Activated T-cell treated with anti-CD3 and anti-CD28 coated beads, Interleukin-2, amount 50 U/mL, for 72 hours (primary cell): ENCODE measurements at regions not wholly inside any gene's neighbourhood (a gene's known extent, or its start where the extent isn't known, plus 50 kb on each side); places are given as distances from the start of the nearest gene placed in this dataset.

ENCODE experiments used
- ATAC-seq, 2 donors: fragments of 150-1000 bp; cut with Tn5 transposase; replicated peaks in 1 of 2; 2 replicates each; pipeline ENCODE4 v1.10.0; 2021; ENCODE audit warnings: moderate library complexity in 2 of 2, mild to moderate bottlenecking in 1 of 2
- DNase-seq, 2 donors: peaks; one replicate each; pipeline ENCODE4 v3.0.0; 2021 to 2022; ENCODE audit warnings: mixed read lengths in 1 of 2
- H3K27ac Mint-ChIP-seq: one replicate; pipeline ENCODE4 v1.8.0; 2022; ENCODE audit warnings: mild to moderate bottlenecking, moderate library complexity, mixed read lengths
- H3K27me3 Mint-ChIP-seq: one replicate; pipeline ENCODE4 v1.8.0; 2022; ENCODE audit warnings: low read depth, mixed read lengths
- H3K36me3 Mint-ChIP-seq, 2 donors: one replicate each; pipeline ENCODE4 v1.8.0; 2022; ENCODE audit warnings: mixed read lengths in 2 of 2, mild to moderate bottlenecking in 1 of 2; ENCODE audit not compliant: insufficient read depth in 2 of 2
- H3K4me1 Mint-ChIP-seq: one replicate; pipeline ENCODE4 v1.8.0; 2022; ENCODE audit warnings: low read depth, mixed read lengths
- H3K4me3 Mint-ChIP-seq, 2 donors: one replicate each; pipeline ENCODE4 v1.8.0; 2022; ENCODE audit warnings: mild to moderate bottlenecking in 2 of 2, mixed read lengths in 2 of 2, moderate library complexity in 2 of 2
- H3K9me3 Mint-ChIP-seq, 2 donors: one replicate each; pipeline ENCODE4 v1.8.0; 2022; ENCODE audit warnings: mixed read lengths in 2 of 2

- Mint-ChIP-seq H3K36me3 (peaks cover 0 to 2% of the 10 kb centered on the region in 2 donors), H3K4me3 (no peak overlapping the region), H3K27ac (no peak overlapping the region), H3K4me1 (peaks cover 14% of the 10 kb centered on the region), H3K27me3 (peaks cover 8% of the 10 kb centered on the region), H3K9me3 (peaks cover 0 to 1% of the 10 kb centered on the region in 2 donors)
- ATAC-seq (no peak), DNase-seq (no peak)
Observed at GRCh38 chr12:19837543-19837942, 398.3 kb downstream of the AEBP2 start.

- no peak overlapping the region for H3K27ac Mint-ChIP-seq
- peaks cover 12% of the 10 kb centered on the region for H3K27me3 Mint-ChIP-seq
- no peak overlapping the region for H3K4me3 Mint-ChIP-seq
- peaks cover 0 to 2% of the 10 kb centered on the region in 2 donors for H3K36me3 Mint-ChIP-seq
- peaks cover 2% of the 10 kb centered on the region for H3K4me1 Mint-ChIP-seq
- H3K9me3 Mint-ChIP-seq: peaks cover 1 to 2% of the 10 kb centered on the region in 2 donors
- no peak for ATAC-seq
- no peak for DNase-seq
Observed at GRCh38 chr12:19841451-19841850, 402.2 kb downstream of the AEBP2 start.

GRCh38 chr12:19842116-19842515 is 402.8 kb downstream of the AEBP2 start:
- no peak for ATAC-seq
- peaks cover 7% of the 10 kb centered on the region for H3K4me1 Mint-ChIP-seq
- H3K36me3 Mint-ChIP-seq: peaks cover 0 to 3% of the 10 kb centered on the region in 2 donors
- H3K27ac Mint-ChIP-seq: no peak overlapping the region
- H3K4me3 Mint-ChIP-seq: no peak overlapping the region
- H3K9me3 Mint-ChIP-seq: peaks cover 1 to 2% of the 10 kb centered on the region in 2 donors
- peaks cover 14% of the 10 kb centered on the region for H3K27me3 Mint-ChIP-seq
- DNase-seq: no peak

GRCh38 chr12:19844224-19844623 is 404.9 kb downstream of the AEBP2 start:
- Mint-ChIP-seq H3K4me1 (peaks cover 25% of the 10 kb centered on the region), H3K9me3 (peaks cover 0 to 2% of the 10 kb centered on the region in 2 donors), H3K27ac (no peak overlapping the region), H3K4me3 (no peak overlapping the region), H3K27me3 (peaks cover 5% of the 10 kb centered on the region), H3K36me3 (peaks cover 0 to 4% of the 10 kb centered on the region in 2 donors)
- DNase-seq (no peak), ATAC-seq (no peak)

- ATAC-seq (no peak), DNase-seq (no peak)
- Mint-ChIP-seq H3K4me3 (no peak overlapping the region), H3K27ac (no peak overlapping the region), H3K27me3 (peaks cover 5% of the 10 kb centered on the region), H3K4me1 (peaks cover 32% of the 10 kb centered on the region), H3K36me3 (peaks cover 0 to 4% of the 10 kb centered on the region in 2 donors), H3K9me3 (peaks cover 2 to 5% of the 10 kb centered on the region in 2 donors)
Observed at GRCh38 chr12:19846574-19846973, 407.3 kb downstream of the AEBP2 start.

GRCh38 chr12:19847294-19848059 is 408.2 kb downstream of the AEBP2 start:
- no peak for DNase-seq
- no peak for ATAC-seq
- Mint-ChIP-seq H3K27me3 (peaks cover 5% of the 10 kb centered on the region), H3K4me1 (peaks cover 32% of the 10 kb centered on the region), H3K27ac (no peak overlapping the region), H3K4me3 (peak overlapping the region; percentile 4 to 5), H3K9me3 (peaks cover 2 to 5% of the 10 kb centered on the region in 2 donors), H3K36me3 (peaks cover 0 to 4% of the 10 kb centered on the region in 2 donors)

GRCh38 chr12:19848421-19848820 is 409.1 kb downstream of the AEBP2 start:
- Mint-ChIP-seq H3K36me3 (peaks cover 0 to 4% of the 10 kb centered on the region in 2 donors), H3K27ac (no peak overlapping the region), H3K9me3 (peaks cover 2 to 5% of the 10 kb centered on the region in 2 donors), H3K27me3 (peaks cover 5% of the 10 kb centered on the region), H3K4me3 (no peak overlapping the region), H3K4me1 (peaks cover 32% of the 10 kb centered on the region)
- no peak for DNase-seq
- ATAC-seq: no peak

- H3K27ac Mint-ChIP-seq: no peak overlapping the region
- ATAC-seq (no peak), DNase-seq (no peak)
- peaks cover 0 to 4% of the 10 kb centered on the region in 2 donors for H3K36me3 Mint-ChIP-seq
- H3K27me3 Mint-ChIP-seq: peaks cover 5% of the 10 kb centered on the region
- peaks cover 32% of the 10 kb centered on the region for H3K4me1 Mint-ChIP-seq
- no peak overlapping the region for H3K4me3 Mint-ChIP-seq
- peaks cover 2 to 5% of the 10 kb centered on the region in 2 donors for H3K9me3 Mint-ChIP-seq
Observed at GRCh38 chr12:19849208-19849607, 409.9 kb downstream of the AEBP2 start.

- Mint-ChIP-seq H3K36me3 (peaks cover 0 to 4% of the 10 kb centered on the region in 2 donors), H3K4me3 (no peak overlapping the region), H3K27ac (no peak overlapping the region), H3K9me3 (peaks cover 2 to 5% of the 10 kb centered on the region in 2 donors), H3K27me3 (peaks cover 8% of the 10 kb centered on the region), H3K4me1 (peaks cover 32% of the 10 kb centered on the region)
- ATAC-seq: no peak
- no peak for DNase-seq
Observed at GRCh38 chr12:19850346-19851065, 411.2 kb downstream of the AEBP2 start.

GRCh38 chr12:19852100-19852855 is 413.0 kb downstream of the AEBP2 start:
- no peak for ATAC-seq
- H3K36me3 Mint-ChIP-seq: peaks cover 1 to 4% of the 10 kb centered on the region in 2 donors
- H3K27ac Mint-ChIP-seq: no peak overlapping the region
- H3K27me3 Mint-ChIP-seq: peaks cover 18% of the 10 kb centered on the region
- H3K4me3 Mint-ChIP-seq: no peak overlapping the region
- peaks cover 28% of the 10 kb centered on the region for H3K4me1 Mint-ChIP-seq
- DNase-seq: no peak
- H3K9me3 Mint-ChIP-seq: peaks cover 1 to 9% of the 10 kb centered on the region in 2 donors

- no peak for DNase-seq
- Mint-ChIP-seq H3K4me3 (no peak overlapping the region), H3K4me1 (peaks cover 5% of the 10 kb centered on the region), H3K27ac (no peak overlapping the region), H3K36me3 (peaks cover 1 to 7% of the 10 kb centered on the region in 2 donors), H3K9me3 (peaks cover 1 to 7% of the 10 kb centered on the region in 2 donors), H3K27me3 (peaks cover 18% of the 10 kb centered on the region)
- no peak for ATAC-seq
Observed at GRCh38 chr12:19855851-19856250, 416.6 kb downstream of the AEBP2 start.

GRCh38 chr12:19856389-19856788 is 417.1 kb downstream of the AEBP2 start:
- H3K9me3 Mint-ChIP-seq: peaks cover 3 to 7% of the 10 kb centered on the region in 2 donors
- H3K27me3 Mint-ChIP-seq: peaks cover 18% of the 10 kb centered on the region
- H3K4me1 Mint-ChIP-seq: peaks cover 5% of the 10 kb centered on the region

GRCh38 chr12:19857204-19857603 is 417.9 kb downstream of the AEBP2 start:
- Mint-ChIP-seq H3K36me3 (peaks cover 1 to 7% of the 10 kb centered on the region in 2 donors), H3K4me3 (no peak overlapping the region), H3K4me1 (peaks cover 5% of the 10 kb centered on the region), H3K9me3 (peaks cover 3 to 7% of the 10 kb centered on the region in 2 donors), H3K27ac (no peak overlapping the region), H3K27me3 (peaks cover 18% of the 10 kb centered on the region)
- ATAC-seq: no peak
- DNase-seq: no peak

More at GRCh38 chr12:19856389-19856788, 417.1 kb downstream of the AEBP2 start:
- DNase-seq (no peak), ATAC-seq (no peak)
- Mint-ChIP-seq H3K36me3 (peaks cover 1 to 7% of the 10 kb centered on the region in 2 donors), H3K4me3 (no peak overlapping the region), H3K27ac (no peak overlapping the region)
